ENCODE measurements at regions not wholly inside any gene's neighbourhood (a gene's known extent, or its start where the extent isn't known, plus 50 kb on each side); places are given as distances from the start of the nearest gene placed in this dataset.

DNA sequence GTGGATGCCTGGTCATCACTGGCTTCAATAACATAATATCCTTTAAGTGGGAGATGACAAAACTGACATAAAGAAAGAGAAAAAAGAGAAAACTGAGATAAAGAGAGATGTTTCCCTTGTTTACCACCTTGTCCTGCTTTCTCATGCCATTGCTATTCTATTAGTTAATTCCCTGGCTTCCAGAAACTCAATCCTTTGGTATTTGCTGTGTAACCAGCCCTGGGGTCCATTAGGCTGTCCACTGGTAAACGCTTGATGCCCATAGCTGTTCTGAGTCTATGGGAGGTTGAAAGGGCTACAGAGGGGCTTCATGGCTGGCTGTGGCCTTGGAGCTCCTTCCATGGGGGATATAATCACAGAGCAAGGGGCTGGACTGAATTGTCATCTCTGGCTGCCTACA, 243.4 kb upstream of the PLET1 start:
- TF ChIP-seq CTCF (IDR thresholded peaks at IDR 0.05), result no peak
- no peak for TF ChIP-seq TCF7L2 (IDR thresholded peaks at IDR 0.05; ENCODE audit: low read depth, low read length)
- no peak for TF ChIP-seq POLR2AphosphoS5 (IDR thresholded peaks at IDR 0.05; ENCODE audit: low read depth, low read length)
- TF ChIP-seq, protein P1, sequence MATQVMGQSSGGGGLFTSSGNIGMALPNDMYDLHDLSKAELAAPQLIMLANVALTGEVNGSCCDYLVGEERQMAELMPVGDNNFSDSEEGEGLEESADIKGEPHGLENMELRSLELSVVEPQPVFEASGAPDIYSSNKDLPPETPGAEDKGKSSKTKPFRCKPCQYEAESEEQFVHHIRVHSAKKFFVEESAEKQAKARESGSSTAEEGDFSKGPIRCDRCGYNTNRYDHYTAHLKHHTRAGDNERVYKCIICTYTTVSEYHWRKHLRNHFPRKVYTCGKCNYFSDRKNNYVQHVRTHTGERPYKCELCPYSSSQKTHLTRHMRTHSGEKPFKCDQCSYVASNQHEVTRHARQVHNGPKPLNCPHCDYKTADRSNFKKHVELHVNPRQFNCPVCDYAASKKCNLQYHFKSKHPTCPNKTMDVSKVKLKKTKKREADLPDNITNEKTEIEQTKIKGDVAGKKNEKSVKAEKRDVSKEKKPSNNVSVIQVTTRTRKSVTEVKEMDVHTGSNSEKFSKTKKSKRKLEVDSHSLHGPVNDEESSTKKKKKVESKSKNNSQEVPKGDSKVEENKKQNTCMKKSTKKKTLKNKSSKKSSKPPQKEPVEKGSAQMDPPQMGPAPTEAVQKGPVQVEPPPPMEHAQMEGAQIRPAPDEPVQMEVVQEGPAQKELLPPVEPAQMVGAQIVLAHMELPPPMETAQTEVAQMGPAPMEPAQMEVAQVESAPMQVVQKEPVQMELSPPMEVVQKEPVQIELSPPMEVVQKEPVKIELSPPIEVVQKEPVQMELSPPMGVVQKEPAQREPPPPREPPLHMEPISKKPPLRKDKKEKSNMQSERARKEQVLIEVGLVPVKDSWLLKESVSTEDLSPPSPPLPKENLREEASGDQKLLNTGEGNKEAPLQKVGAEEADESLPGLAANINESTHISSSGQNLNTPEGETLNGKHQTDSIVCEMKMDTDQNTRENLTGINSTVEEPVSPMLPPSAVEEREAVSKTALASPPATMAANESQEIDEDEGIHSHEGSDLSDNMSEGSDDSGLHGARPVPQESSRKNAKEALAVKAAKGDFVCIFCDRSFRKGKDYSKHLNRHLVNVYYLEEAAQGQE (IDR thresholded peaks at IDR 0.05; ENCODE audit: insufficient read depth in 1 of 2, low read depth in 2 of 2, low read length in 1 of 2), result no peak
- no peak for TF ChIP-seq SIN3A (IDR thresholded peaks at IDR 0.05; ENCODE audit: borderline replicate concordance, insufficient read depth, low read depth, low read length)
